Upper lobe of left lung (tissue), 4 donors: ENCODE measurements at regions not wholly inside any gene's neighbourhood (a gene's known extent, or its start where the extent isn't known, plus 50 kb on each side); places are given as distances from the start of the nearest gene placed in this dataset.

Experiments used
- CTCF ChIP-seq, 6 experiments: fragments of 450-650 bp in 4 of 6; fragments of 200-600 bp in 2 of 6; sonication (generic) in 2 of 6; IDR thresholded peaks; one replicate each; pipeline ENCODE4 v1.5.1; 2016 to 2019; ENCODE audit warnings: antibody characterized with exemption in 6 of 6
- POLR2A ChIP-seq, 4 donors: fragments of 450-650 bp; IDR thresholded peaks; one replicate each; pipeline ENCODE4 v1.5.1; 2016 to 2017; ENCODE audit warnings: antibody characterized with exemption in 4 of 4, mild to moderate bottlenecking in 2 of 4
- POLR2AphosphoS5 ChIP-seq, 2 donors: sonication (generic); formaldehyde crosslinking; IDR thresholded peaks; one replicate each; pipeline ENCODE4 v1.5.1; 2017; ENCODE audit warnings: antibody characterized with exemption in 2 of 2

- TF ChIP-seq POLR2A (IDR thresholded peaks at IDR 0.05): no peak
- TF ChIP-seq CTCF (IDR thresholded peaks at IDR 0.05): no peak
- no peak for TF ChIP-seq POLR2AphosphoS5 (IDR thresholded peaks at IDR 0.05)
These were observed 414.2 kb downstream of the KLF5 start for GRCh38 chr13:73473016-73473415.
